ENCODE measurements at regions not wholly inside any gene's neighbourhood (a gene's known extent, or its start where the extent isn't known, plus 50 kb on each side); places are given as distances from the start of the nearest gene placed in this dataset.

DNA sequence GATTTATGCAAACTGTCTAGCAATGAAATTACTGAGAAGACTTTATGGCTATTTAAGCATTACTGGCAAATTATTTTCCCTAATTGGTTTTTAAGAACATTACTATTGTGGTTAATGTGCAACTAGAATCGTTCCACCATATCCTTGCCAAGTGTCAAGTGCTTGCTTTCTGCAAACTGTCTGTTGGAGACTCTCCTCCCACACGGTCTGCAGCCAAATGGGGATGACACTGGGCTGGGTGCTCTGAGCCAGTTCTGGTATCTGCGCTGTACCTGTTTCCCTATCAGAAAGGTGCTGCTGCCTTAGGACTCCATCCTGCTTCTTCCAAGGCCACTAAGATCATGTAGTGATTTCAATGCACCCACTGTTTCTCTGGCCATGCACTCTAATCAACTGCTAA, 110.4 kb downstream of the RAMP3 start:
- no peak for TF ChIP-seq NFYB (IDR thresholded peaks at IDR 0.05; ENCODE audit: insufficient read depth, low read depth, low read length)
- TF ChIP-seq STAT1 (conservative IDR thresholded peaks at IDR 0.05) = no peak

Data from GM12878 (cell line).